Cardiac muscle cell (in vitro differentiated cells and primary cell): ENCODE measurements at regions not wholly inside any gene's neighbourhood (a gene's known extent, or its start where the extent isn't known, plus 50 kb on each side); places are given as distances from the start of the nearest gene placed in this dataset.

Source experiments
- DNase-seq, 2 donors: peaks; one replicate each; pipeline versions ENCODE4 v3.0.0 to v3.0.0-alpha.2; 2010 to 2017; ENCODE audit warnings: low read depth in 1 of 2, low spot score in 1 of 2
- H3K27ac ChIP-seq: fragments of 200-600 bp; sonication (generic); 2 replicates; pipeline ENCODE4 v1.5.1; 2016
- H3K27me3 ChIP-seq: fragments of 200-600 bp; sonication (generic); 2 replicates; pipeline ENCODE4 v1.6.0; 2016; ENCODE audit warnings: control low read depth
- H3K36me3 ChIP-seq: fragments of 200-600 bp; sonication (generic); 2 replicates; pipeline ENCODE4 v1.5.1; 2016; ENCODE audit warnings: control low read depth
- H3K4me1 ChIP-seq: fragments of 200-600 bp; sonication (generic); 2 replicates; pipeline ENCODE4 v1.8.1; 2017; ENCODE audit warnings: low read depth, mild to moderate bottlenecking, mixed run types
- H3K4me3 ChIP-seq: fragments of 200-600 bp; sonication (generic); 2 replicates; pipeline ENCODE4 v1.5.1; 2016; ENCODE audit warnings: mild to moderate bottlenecking
- H3K9me3 ChIP-seq: fragments of 200-600 bp; sonication (generic); 2 replicates; pipeline ENCODE4 v1.5.1; 2017; ENCODE audit warnings: low read depth, mild to moderate bottlenecking, control low read depth
- CTCF ChIP-seq: IDR thresholded peaks from 2 replicates; pipeline ENCODE4 v1.5.1; 2012; ENCODE audit warnings: low read depth, mild to moderate bottlenecking, low read length

GRCh38 chr14:62062645-62063044 is 300.4 kb downstream of the SNAPC1 start:
- Histone ChIP-seq H3K4me3 (no peak overlapping the region), H3K4me1 (no peaks in the 10 kb centered on the region), H3K36me3 (no peaks in the 10 kb centered on the region), H3K27ac (no peak overlapping the region), H3K9me3 (no peaks in the 10 kb centered on the region), H3K27me3 (peaks cover 3% of the 10 kb centered on the region)
- no peak for DNase-seq
- no peak for TF ChIP-seq CTCF

GRCh38 chr14:62064751-62065323 is 302.6 kb downstream of the SNAPC1 start:
- Histone ChIP-seq H3K4me3 (no peak overlapping the region), H3K36me3 (no peaks in the 10 kb centered on the region), H3K9me3 (no peaks in the 10 kb centered on the region), H3K27me3 (peaks cover 3% of the 10 kb centered on the region), H3K4me1 (no peaks in the 10 kb centered on the region), H3K27ac (no peak overlapping the region)
- no peak for TF ChIP-seq CTCF
- no peak for DNase-seq

- Histone ChIP-seq H3K4me1 (no peaks in the 10 kb centered on the region), H3K27me3 (peaks cover 3% of the 10 kb centered on the region), H3K36me3 (no peaks in the 10 kb centered on the region), H3K9me3 (no peaks in the 10 kb centered on the region), H3K4me3 (no peak overlapping the region), H3K27ac (no peak overlapping the region)
- DNase-seq: no peak
- TF ChIP-seq CTCF: no peak
Observed at GRCh38 chr14:62066304-62066703, 304.1 kb downstream of the SNAPC1 start.

GRCh38 chr14:62071039-62071438 is 308.8 kb downstream of the SNAPC1 start:
- H3K9me3 ChIP-seq: no peaks in the 10 kb centered on the region
- H3K4me1 ChIP-seq: no peaks in the 10 kb centered on the region
- DNase-seq: no peak
- no peak for TF ChIP-seq CTCF
- H3K36me3 ChIP-seq: no peaks in the 10 kb centered on the region
- H3K4me3 ChIP-seq: no peak overlapping the region
- H3K27ac ChIP-seq: no peak overlapping the region
- no peaks in the 10 kb centered on the region for H3K27me3 ChIP-seq

GRCh38 chr14:62076368-62076767 is 314.1 kb downstream of the SNAPC1 start:
- Histone ChIP-seq H3K27me3 (no peaks in the 10 kb centered on the region), H3K4me1 (no peaks in the 10 kb centered on the region), H3K4me3 (no peak overlapping the region)

More at GRCh38 chr14:62076368-62076767, 314.1 kb downstream of the SNAPC1 start:
- Histone ChIP-seq H3K27ac (no peak overlapping the region), H3K9me3 (no peaks in the 10 kb centered on the region), H3K36me3 (no peaks in the 10 kb centered on the region)
- DNase-seq: no peak
- TF ChIP-seq CTCF: no peak
